Neuronal stem cell (in vitro differentiated cells): ENCODE measurements at regions not wholly inside any gene's neighbourhood (a gene's known extent, or its start where the extent isn't known, plus 50 kb on each side); places are given as distances from the start of the nearest gene placed in this dataset.

Experiments
- DNase-seq: peaks from one replicate; pipeline ENCODE4 v3.0.0-alpha.2; 2013; ENCODE audit warnings: low spot score
- H2AFZ ChIP-seq: one replicate; pipeline ENCODE4 v1.6.1; 2013; ENCODE audit warnings: mild to moderate bottlenecking, low read length, inconsistent platforms
- H2AK5ac ChIP-seq: 2 replicates; pipeline ENCODE4 v1.6.1; 2013; ENCODE audit warnings: low read depth, mild to moderate bottlenecking, inconsistent platforms, low read length, moderate library complexity, mixed read lengths
- H2BK120ac ChIP-seq: 2 replicates; pipeline ENCODE4 v1.6.1; 2013; ENCODE audit warnings: low read depth, mild to moderate bottlenecking, inconsistent platforms, low read length, moderate library complexity, mixed read lengths
- H2BK12ac ChIP-seq: one replicate; pipeline ENCODE4 v1.6.1; 2013; ENCODE audit warnings: low read length, inconsistent platforms
- H2BK15ac ChIP-seq: 2 replicates; pipeline ENCODE4 v1.6.1; 2013; ENCODE audit warnings: mild to moderate bottlenecking, low read length, inconsistent platforms, mixed read lengths
- H2BK5ac ChIP-seq: one replicate; pipeline ENCODE4 v1.6.1; 2013; ENCODE audit warnings: inconsistent platforms, mild to moderate bottlenecking, low read length, moderate library complexity
- H3K14ac ChIP-seq: one replicate; pipeline ENCODE4 v1.6.1; 2013; ENCODE audit warnings: low read length, inconsistent platforms
- H3K18ac ChIP-seq: 2 replicates; pipeline ENCODE4 v1.6.1; 2013; ENCODE audit warnings: low read length, inconsistent platforms
- H3K23ac ChIP-seq: 2 replicates; pipeline ENCODE4 v1.6.1; 2013; ENCODE audit warnings: low read depth, mild to moderate bottlenecking, mixed read lengths, low read length, inconsistent platforms; ENCODE audit not compliant: poor library complexity
- H3K27ac ChIP-seq: replicated peaks from 3 replicates; pipeline ENCODE4 v1.5.1; 2013; ENCODE audit warnings: low read length, inconsistent platforms
- H3K27me3 ChIP-seq, 3 experiments: 2 replicates each; pipeline ENCODE4 v1.6.1; 2013; ENCODE audit warnings: low read length in 3 of 3, mild to moderate bottlenecking in 2 of 3, inconsistent platforms in 1 of 3, low read depth in 1 of 3, mixed read lengths in 1 of 3, moderate library complexity in 1 of 3; ENCODE audit not compliant: control insufficient read depth in 3 of 3, insufficient read depth in 3 of 3
- H3K36me3 ChIP-seq, 2 donors: replicated peaks in 1 of 2; 2 replicates each; pipeline ENCODE4 v1.6.1; 2013; ENCODE audit warnings: low read length in 2 of 2; ENCODE audit not compliant: control insufficient read depth in 2 of 2, insufficient read depth in 2 of 2
- H3K4ac ChIP-seq: 2 replicates; pipeline ENCODE4 v1.6.1; 2013; ENCODE audit warnings: inconsistent platforms, mild to moderate bottlenecking, low read length, moderate library complexity
- H3K4me1 ChIP-seq, 2 donors: 1 replicate in 1 of 2; 2 replicates in 1 of 2; pipeline ENCODE4 v1.6.1; 2013; ENCODE audit warnings: low read length in 2 of 2, low read depth in 1 of 2; ENCODE audit not compliant: control insufficient read depth in 2 of 2, insufficient read depth in 1 of 2
- H3K4me2 ChIP-seq: one replicate; pipeline ENCODE4 v1.6.1; 2013; ENCODE audit warnings: mild to moderate bottlenecking, low read length, inconsistent platforms; ENCODE audit not compliant: insufficient read depth, poor library complexity, severe bottlenecking
- H3K4me3 ChIP-seq, 2 donors: 2 replicates each; pipeline ENCODE4 v1.5.1; 2013; ENCODE audit warnings: low read length in 2 of 2, mild to moderate bottlenecking in 2 of 2, inconsistent platforms in 1 of 2, moderate library complexity in 1 of 2
- H3K79me1 ChIP-seq: one replicate; pipeline ENCODE4 v1.6.1; 2013; ENCODE audit warnings: low read depth, mild to moderate bottlenecking, inconsistent platforms, low read length, moderate library complexity
- H3K9ac ChIP-seq: one replicate; pipeline ENCODE4 v1.6.1; 2013; ENCODE audit warnings: mild to moderate bottlenecking, low read depth, low read length, inconsistent platforms; ENCODE audit not compliant: poor library complexity
- H3K9me3 ChIP-seq, 2 donors: replicated peaks in 1 of 2; 2 replicates each; pipeline versions ENCODE3 to v1.6.1; 2013; ENCODE audit warnings: low read length in 2 of 2, mild to moderate bottlenecking in 2 of 2, inconsistent platforms in 1 of 2, low read depth in 1 of 2, mixed read lengths in 1 of 2, moderate library complexity in 1 of 2; ENCODE audit not compliant: control insufficient read depth in 2 of 2, insufficient read depth in 1 of 2
- H4K8ac ChIP-seq: one replicate; pipeline ENCODE4 v1.6.1; 2013; ENCODE audit warnings: low read depth, mild to moderate bottlenecking, inconsistent platforms, low read length, moderate library complexity
- H4K91ac ChIP-seq: one replicate; pipeline ENCODE4 v1.6.1; 2013; ENCODE audit warnings: low read length, low read depth, mild to moderate bottlenecking, inconsistent platforms; ENCODE audit not compliant: poor library complexity
- WGBS, 2 donors: extraction: QIAGEN DNeasy Blood & Tissue Kit; methylation state at CpG; one replicate each; pipeline ENCODE4 v1.1.7; 2013; ENCODE audit warnings: missing lambda C conversion rate in 2 of 2, mixed read lengths in 1 of 2; ENCODE audit not compliant: insufficient read length in 2 of 2, insufficient replicate concordance in 1 of 2; ENCODE audit errors: extremely low coverage in 2 of 2; 5-methylcytosine and 5-hydroxymethylcytosine counted together

DNA sequence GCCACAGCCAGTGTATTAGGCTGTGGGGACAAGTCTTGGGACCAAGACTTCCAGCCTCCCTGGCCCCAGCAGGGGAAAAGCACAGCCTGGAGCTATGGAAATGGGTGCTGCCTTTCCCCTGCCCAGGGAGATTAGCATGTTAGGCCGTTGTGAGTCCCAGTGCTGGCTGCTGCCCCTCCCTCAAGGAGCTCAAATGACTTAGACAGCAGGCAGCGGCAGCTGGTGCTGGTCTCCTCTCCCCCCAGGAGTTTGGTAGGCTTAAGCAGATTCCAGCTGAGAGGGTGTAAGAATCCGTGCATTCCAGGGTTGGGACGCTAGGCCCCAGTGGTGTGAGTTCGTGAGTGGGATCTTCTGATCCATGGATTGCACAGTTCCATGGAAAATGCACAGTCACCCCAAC lies 301.5 kb upstream of the PHF14 start:
- Histone ChIP-seq H3K18ac (no peak overlapping the region), H3K4me2 (no peak overlapping the region), H4K91ac (no peak overlapping the region), H3K14ac (no peak overlapping the region), H2BK15ac (no peak overlapping the region), H3K4me3 (no peak overlapping the region), H2AFZ (no peak overlapping the region), H3K27ac (no peak overlapping the region), H3K4ac (no peak overlapping the region), H3K27me3 (no peaks in the 10 kb centered on the region), H2AK5ac (no peak overlapping the region), H4K8ac (no peak overlapping the region), H2BK12ac (no peak overlapping the region), H3K9ac (peak overlapping the region; percentile 16), H3K9me3 (no peaks in the 10 kb centered on the region), H3K79me1 (no peaks in the 10 kb centered on the region), H2BK120ac (no peak overlapping the region), H2BK5ac (no peak overlapping the region), H3K23ac (no peak overlapping the region), H3K36me3 (no peaks in the 10 kb centered on the region), H3K4me1 (no peaks in the 10 kb centered on the region)
- WGBS, 2 donors, result no CpG with 5 or more reads among the region's 5 CpGs
- no peak for DNase-seq

DNA sequence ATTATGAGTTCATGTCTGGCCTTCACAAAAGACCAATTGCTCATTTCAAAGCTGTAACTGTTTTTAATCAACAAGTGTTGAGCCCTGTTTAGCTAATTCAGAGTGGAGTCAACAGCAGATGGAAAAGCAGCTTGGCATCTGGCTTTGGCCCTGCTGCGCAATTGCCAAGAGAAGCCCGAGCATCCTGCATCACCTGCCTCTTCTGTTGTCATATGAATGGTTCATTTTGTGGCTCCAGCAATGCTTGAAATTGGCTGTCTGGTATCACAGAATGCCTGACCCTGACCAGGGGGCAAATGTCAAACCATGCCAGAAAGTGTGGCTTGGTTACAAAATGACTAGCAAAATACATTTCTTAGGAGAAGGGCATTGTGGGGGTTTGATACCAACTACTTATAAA lies 296.5 kb upstream of the PHF14 start:
- Histone ChIP-seq H2AK5ac (no peak overlapping the region), H3K9me3 (no peaks in the 10 kb centered on the region), H3K14ac (no peak overlapping the region), H2BK15ac (no peak overlapping the region), H3K4me2 (no peak overlapping the region), H3K4me1 (no peaks in the 10 kb centered on the region), H4K91ac (no peak overlapping the region), H2BK12ac (no peak overlapping the region), H3K9ac (no peak overlapping the region), H3K79me1 (no peaks in the 10 kb centered on the region), H3K23ac (no peak overlapping the region), H3K4me3 (no peak overlapping the region), H3K18ac (no peak overlapping the region), H3K4ac (no peak overlapping the region), H2BK5ac (no peak overlapping the region), H2BK120ac (no peak overlapping the region), H3K27ac (no peak overlapping the region), H3K27me3 (no peaks in the 10 kb centered on the region), H2AFZ (no peak overlapping the region), H4K8ac (no peak overlapping the region), H3K36me3 (no peaks in the 10 kb centered on the region)
- no CpG with 5 or more reads among the region's 2 CpGs for WGBS, 2 donors
- no peak for DNase-seq

DNA sequence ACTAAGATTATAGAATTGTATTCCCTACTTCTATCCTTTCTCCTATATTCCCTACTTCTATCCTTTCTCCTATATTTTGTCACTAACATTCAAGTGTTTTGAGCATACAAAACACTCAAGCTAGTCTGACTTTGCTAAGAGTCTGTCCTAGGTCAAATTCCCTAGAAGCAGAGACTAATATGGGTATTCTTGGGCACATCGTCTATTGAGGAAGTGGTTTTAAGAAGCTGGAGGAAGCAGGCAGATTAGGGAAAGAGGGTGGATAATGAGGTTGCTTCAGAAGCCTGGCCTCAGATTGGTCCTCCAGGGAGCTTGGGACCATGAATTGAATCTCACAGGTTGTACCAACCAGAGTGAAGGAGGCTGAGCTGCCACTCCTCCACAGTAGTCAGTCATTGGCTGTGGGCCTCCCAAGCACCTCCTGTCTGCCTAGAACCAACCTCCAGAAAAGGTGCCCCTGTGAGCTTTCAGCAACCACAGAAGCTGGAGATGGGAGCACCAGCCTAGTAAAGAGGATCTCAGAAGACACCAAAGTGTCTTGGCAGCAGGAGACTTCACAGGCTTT lies 295.9 kb upstream of the PHF14 start:
- Histone ChIP-seq H3K14ac (no peak overlapping the region), H2BK5ac (no peak overlapping the region), H3K4me1 (no peaks in the 10 kb centered on the region), H3K23ac (no peak overlapping the region), H2AK5ac (no peak overlapping the region), H3K36me3 (no peaks in the 10 kb centered on the region), H3K4ac (no peak overlapping the region), H3K9me3 (no peaks in the 10 kb centered on the region), H2BK15ac (no peak overlapping the region), H4K91ac (no peak overlapping the region), H3K4me2 (no peak overlapping the region), H2BK120ac (no peak overlapping the region), H3K18ac (no peak overlapping the region), H3K79me1 (no peaks in the 10 kb centered on the region), H3K27me3 (no peaks in the 10 kb centered on the region), H3K27ac (no peak overlapping the region), H3K9ac (no peak overlapping the region), H2BK12ac (no peak overlapping the region), H4K8ac (no peak overlapping the region), H3K4me3 (no peak overlapping the region), H2AFZ (no peak overlapping the region)
- no peak for DNase-seq
- WGBS, 2 donors, result no CpG with 5 or more reads among the region's 1 CpG

DNA sequence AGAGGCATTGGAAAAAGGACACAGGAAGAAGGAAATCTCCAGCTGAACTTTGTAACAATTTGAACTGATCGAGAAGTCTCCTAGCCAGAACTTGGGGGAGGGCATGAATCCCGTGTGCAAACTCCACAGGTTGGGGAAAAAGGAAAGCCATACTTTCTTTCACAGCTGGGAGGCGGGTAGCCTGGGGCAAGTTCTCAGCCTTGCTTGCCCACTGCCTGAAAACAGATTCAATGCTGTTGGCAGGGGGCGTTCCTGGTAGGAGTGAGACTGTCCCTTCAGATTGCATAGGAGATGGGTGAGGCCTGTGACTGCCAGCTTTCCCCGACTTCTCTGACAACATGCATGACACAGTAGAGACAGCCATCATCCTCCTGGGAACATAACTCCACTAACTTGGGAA lies 289.1 kb upstream of the PHF14 start:
- Histone ChIP-seq H3K4me2 (no peak overlapping the region), H4K8ac (no peak overlapping the region), H3K27ac (no peak overlapping the region), H3K4me3 (no peak overlapping the region), H2BK120ac (no peak overlapping the region), H3K23ac (no peak overlapping the region), H3K4ac (no peak overlapping the region), H3K79me1 (no peaks in the 10 kb centered on the region), H3K9me3 (peaks cover 0 to 2% of the 10 kb centered on the region in 2 donors), H3K18ac (peak overlapping the region; percentile 53), H2BK15ac (no peak overlapping the region), H2BK5ac (no peak overlapping the region), H3K9ac (no peak overlapping the region), H3K14ac (no peak overlapping the region), H3K27me3 (no peaks in the 10 kb centered on the region), H3K36me3 (no peaks in the 10 kb centered on the region), H3K4me1 (no peaks in the 10 kb centered on the region), H4K91ac (no peak overlapping the region), H2AK5ac (no peak overlapping the region), H2BK12ac (no peak overlapping the region), H2AFZ (no peak overlapping the region)
- WGBS, 2 donors, result no CpG with 5 or more reads among the region's 5 CpGs
- no peak for DNase-seq
